Neural progenitor cell (in vitro differentiated cells): ENCODE measurements at regions not wholly inside any gene's neighbourhood (a gene's known extent, or its start where the extent isn't known, plus 50 kb on each side); places are given as distances from the start of the nearest gene placed in this dataset.
A peak's percentile ranks its signal among the peaks of the same experiment; 100 is the strongest.

Experiments
- DNase-seq: peaks from one replicate; pipeline ENCODE4 v3.0.0-alpha.2; 2016; ENCODE audit warnings: low spot score
- H2AFZ ChIP-seq: fragments of 200-600 bp; sonication (generic); replicated peaks from 2 replicates; pipeline ENCODE4 v1.6.1; 2016; ENCODE audit warnings: antibody characterized with exemption
- H3F3A ChIP-seq: fragments of 200-600 bp; sonication (generic); 2 replicates; pipeline ENCODE4 v1.6.1; 2016; ENCODE audit warnings: antibody characterized with exemption, low read depth
- H3K27ac ChIP-seq: fragments of 200-600 bp; sonication (generic); 2 replicates; pipeline ENCODE4 v1.5.1; 2016; ENCODE audit warnings: mild to moderate bottlenecking
- H3K27me3 ChIP-seq: fragments of 200-600 bp; sonication (generic); 2 replicates; pipeline ENCODE4 v1.6.1; 2016; ENCODE audit warnings: mild to moderate bottlenecking, moderate library complexity
- H3K36me3 ChIP-seq: fragments of 200-600 bp; sonication (generic); 2 replicates; pipeline ENCODE4 v1.5.1; 2016
- H3K4me1 ChIP-seq: fragments of 200-600 bp; sonication (generic); 2 replicates; pipeline ENCODE4 v1.6.1; 2016; ENCODE audit warnings: mixed run types
- H3K4me2 ChIP-seq: fragments of 200-600 bp; sonication (generic); 2 replicates; pipeline ENCODE4 v1.6.1; 2016
- H3K4me3 ChIP-seq: fragments of 200-600 bp; sonication (generic); 2 replicates; pipeline ENCODE4 v1.5.1; 2016
- H3K79me2 ChIP-seq: fragments of 200-600 bp; sonication (generic); 2 replicates; pipeline ENCODE4 v1.6.1; 2016; ENCODE audit warnings: low read depth
- H3K9ac ChIP-seq: fragments of 200-600 bp; sonication (generic); 2 replicates; pipeline ENCODE4 v1.6.1; 2016
- H3K9me3 ChIP-seq: fragments of 200-600 bp; sonication (generic); 2 replicates; pipeline ENCODE4 v1.5.1; 2016; ENCODE audit warnings: low read depth
- H4K20me1 ChIP-seq: fragments of 200-600 bp; sonication (generic); 2 replicates; pipeline ENCODE4 v1.6.1; 2016; ENCODE audit warnings: low read depth
- H3K27ac Mint-ChIP-seq: 3 replicates; pipeline ENCODE4 v1.8.0; 2021; ENCODE audit warnings: mixed read lengths
- H3K27me3 Mint-ChIP-seq: 2 replicates; pipeline ENCODE4 v1.8.0; 2022; ENCODE audit warnings: low read depth, mild to moderate bottlenecking, inconsistent platforms, moderate library complexity, mixed read lengths; ENCODE audit not compliant: insufficient read depth
- H3K36me3 Mint-ChIP-seq: 3 replicates; pipeline ENCODE4 v1.8.0; 2021; ENCODE audit warnings: mixed read lengths
- H3K4me1 Mint-ChIP-seq: 3 replicates; pipeline ENCODE4 v1.8.0; 2021; ENCODE audit warnings: mixed read lengths
- H3K4me3 Mint-ChIP-seq: 3 replicates; pipeline ENCODE4 v1.8.0; 2021; ENCODE audit warnings: mild to moderate bottlenecking, moderate library complexity, mixed read lengths
- H3K9me3 Mint-ChIP-seq: 3 replicates; pipeline ENCODE4 v1.8.0; 2020; ENCODE audit warnings: mixed read lengths
- EZH2 ChIP-seq: fragments of 200-600 bp; sonication (generic); IDR thresholded peaks from 2 replicates; pipeline ENCODE4 v1.6.1; 2017; ENCODE audit warnings: antibody characterized with exemption, mild to moderate bottlenecking, moderate library complexity
- EZH2phosphoT487 ChIP-seq: fragments of 200-600 bp; sonication (generic); IDR thresholded peaks from 2 replicates; pipeline ENCODE4 v1.6.1; 2017; ENCODE audit warnings: antibody characterized with exemption
- TF ChIP-seq, protein P1 (sequence below): fragments of 200-600 bp; sonication (generic); IDR thresholded peaks from 2 replicates; pipeline ENCODE4 v1.5.1; 2017; ENCODE audit warnings: antibody characterized with exemption, mild to moderate bottlenecking

DNA sequence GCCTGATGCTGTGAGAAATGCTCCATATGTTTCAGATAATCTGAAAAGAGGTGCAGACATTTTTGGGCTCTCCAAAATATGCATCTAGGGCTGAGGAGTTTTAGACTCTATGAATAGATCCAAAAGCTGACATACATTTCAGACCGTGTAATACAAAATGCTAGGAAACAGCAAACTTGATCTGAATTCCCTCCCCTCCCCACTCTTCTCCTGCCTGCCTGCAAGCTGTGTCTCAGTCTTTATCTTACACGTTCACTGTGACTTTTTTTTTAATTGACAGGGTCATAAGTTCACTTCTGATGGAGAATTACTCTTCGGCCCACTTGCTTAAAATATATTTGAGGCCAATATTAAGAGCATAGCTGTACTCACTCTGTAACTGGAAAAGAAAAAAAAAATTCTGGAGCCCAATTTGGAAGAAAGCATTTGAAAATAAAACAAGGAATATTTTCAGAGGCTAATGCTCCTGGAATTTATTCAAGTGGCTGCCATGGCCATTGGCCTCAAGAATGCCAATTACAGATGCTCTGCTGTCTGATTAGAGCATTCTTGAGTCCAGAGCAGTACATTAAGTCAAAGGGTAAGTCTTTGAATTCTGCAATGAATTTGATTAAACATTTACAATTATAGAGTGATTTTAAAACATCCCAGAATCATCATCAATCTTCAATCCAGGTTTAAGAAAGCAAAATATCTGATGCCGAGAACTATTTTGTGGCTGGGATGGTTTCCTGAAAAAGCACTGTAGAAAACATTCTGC lies 146.2 kb upstream of the SEMA6D start:
- peaks cover 8% of the 10 kb centered on the region for H3K27me3 Mint-ChIP-seq
- peaks cover 12% of the 10 kb centered on the region for H3K4me1 Mint-ChIP-seq
- H3K4me3 ChIP-seq = no peak overlapping the region
- H3K27me3 ChIP-seq = no peaks in the 10 kb centered on the region
- H3K27ac ChIP-seq = no peak overlapping the region
- no peaks in the 10 kb centered on the region for H3K79me2 ChIP-seq
- H3K4me3 Mint-ChIP-seq = no peak overlapping the region
- no peaks in the 10 kb centered on the region for H4K20me1 ChIP-seq
- H3F3A ChIP-seq = no peaks in the 10 kb centered on the region
- H3K4me2 ChIP-seq = peak overlapping the region; percentile 1
- H3K9me3 Mint-ChIP-seq = no peaks in the 10 kb centered on the region
- H3K36me3 Mint-ChIP-seq = no peaks in the 10 kb centered on the region
- DNase-seq = no peak
- H3K36me3 ChIP-seq = no peaks in the 10 kb centered on the region
- no peak overlapping the region for H2AFZ ChIP-seq
- H3K4me1 ChIP-seq = peaks cover 14% of the 10 kb centered on the region
- H3K27ac Mint-ChIP-seq = peak overlapping the region; percentile 35
- H3K9ac ChIP-seq = no peak overlapping the region
- H3K9me3 ChIP-seq = no peaks in the 10 kb centered on the region
- TF ChIP-seq EZH2 (no peak), EZH2phosphoT487 (no peak)
- TF ChIP-seq, protein P1, sequence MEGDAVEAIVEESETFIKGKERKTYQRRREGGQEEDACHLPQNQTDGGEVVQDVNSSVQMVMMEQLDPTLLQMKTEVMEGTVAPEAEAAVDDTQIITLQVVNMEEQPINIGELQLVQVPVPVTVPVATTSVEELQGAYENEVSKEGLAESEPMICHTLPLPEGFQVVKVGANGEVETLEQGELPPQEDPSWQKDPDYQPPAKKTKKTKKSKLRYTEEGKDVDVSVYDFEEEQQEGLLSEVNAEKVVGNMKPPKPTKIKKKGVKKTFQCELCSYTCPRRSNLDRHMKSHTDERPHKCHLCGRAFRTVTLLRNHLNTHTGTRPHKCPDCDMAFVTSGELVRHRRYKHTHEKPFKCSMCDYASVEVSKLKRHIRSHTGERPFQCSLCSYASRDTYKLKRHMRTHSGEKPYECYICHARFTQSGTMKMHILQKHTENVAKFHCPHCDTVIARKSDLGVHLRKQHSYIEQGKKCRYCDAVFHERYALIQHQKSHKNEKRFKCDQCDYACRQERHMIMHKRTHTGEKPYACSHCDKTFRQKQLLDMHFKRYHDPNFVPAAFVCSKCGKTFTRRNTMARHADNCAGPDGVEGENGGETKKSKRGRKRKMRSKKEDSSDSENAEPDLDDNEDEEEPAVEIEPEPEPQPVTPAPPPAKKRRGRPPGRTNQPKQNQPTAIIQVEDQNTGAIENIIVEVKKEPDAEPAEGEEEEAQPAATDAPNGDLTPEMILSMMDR = no peak

DNA sequence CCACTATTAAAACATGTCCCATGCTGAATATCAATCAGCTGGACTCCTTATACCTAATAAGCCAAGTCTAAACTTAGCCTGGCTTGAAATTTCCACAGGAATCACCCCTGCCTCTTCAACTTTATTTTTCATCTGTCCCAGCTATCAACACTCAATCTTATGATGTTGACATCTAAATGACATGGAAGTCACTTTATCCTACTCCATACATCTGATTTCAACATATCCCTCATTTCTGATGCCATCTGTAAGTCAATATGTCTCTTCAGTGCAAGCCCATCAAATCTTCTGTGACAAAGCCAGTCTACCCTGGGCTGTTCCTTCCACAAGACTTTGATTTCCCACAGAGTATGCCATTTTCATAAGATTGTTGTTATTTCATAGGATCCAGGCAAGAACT lies 143.6 kb upstream of the SEMA6D start:
- no peaks in the 10 kb centered on the region for H3K9me3 Mint-ChIP-seq
- no peaks in the 10 kb centered on the region for H3K36me3 Mint-ChIP-seq
- H3K27ac Mint-ChIP-seq = no peak overlapping the region
- Histone ChIP-seq H3K9me3 (no peaks in the 10 kb centered on the region), H3K27me3 (no peaks in the 10 kb centered on the region), H3K4me3 (no peak overlapping the region), H4K20me1 (no peaks in the 10 kb centered on the region), H3K4me1 (peaks cover 29% of the 10 kb centered on the region), H3K27ac (no peak overlapping the region), H3K36me3 (no peaks in the 10 kb centered on the region), H3K79me2 (no peaks in the 10 kb centered on the region), H2AFZ (no peak overlapping the region), H3K4me2 (no peak overlapping the region), H3K9ac (no peak overlapping the region), H3F3A (no peaks in the 10 kb centered on the region)
- TF ChIP-seq EZH2phosphoT487 (no peak), EZH2 (no peak)
- TF ChIP-seq, protein P1 = no peak
- H3K4me3 Mint-ChIP-seq = no peak overlapping the region
- DNase-seq = no peak
- H3K27me3 Mint-ChIP-seq = peaks cover 8% of the 10 kb centered on the region
- peaks cover 27% of the 10 kb centered on the region for H3K4me1 Mint-ChIP-seq

DNA sequence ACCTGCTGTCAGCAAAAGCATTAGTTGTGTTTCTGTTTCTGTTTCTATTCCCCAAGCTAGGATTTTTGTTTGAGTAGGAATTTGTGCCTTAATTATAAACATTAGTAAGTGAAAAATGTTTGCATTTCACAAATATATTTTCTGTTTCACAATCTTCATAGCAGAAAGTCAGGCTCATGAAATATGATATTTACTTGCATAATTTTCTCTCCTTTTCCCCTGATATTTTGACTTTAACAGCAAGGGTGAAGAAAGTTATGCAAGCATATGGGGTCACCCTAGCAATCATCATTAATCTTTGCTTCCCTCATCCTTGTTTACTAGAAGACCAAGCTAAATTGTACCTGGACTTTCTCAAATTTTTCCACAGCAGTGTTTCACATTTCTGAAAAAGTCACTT lies 140.3 kb upstream of the SEMA6D start:
- Histone ChIP-seq H3F3A (no peaks in the 10 kb centered on the region), H3K9me3 (no peaks in the 10 kb centered on the region), H3K4me1 (peaks cover 17% of the 10 kb centered on the region), H4K20me1 (no peaks in the 10 kb centered on the region), H3K4me3 (no peak overlapping the region), H3K27me3 (no peaks in the 10 kb centered on the region), H3K9ac (no peak overlapping the region), H3K79me2 (no peaks in the 10 kb centered on the region), H3K27ac (no peak overlapping the region), H2AFZ (no peak overlapping the region), H3K36me3 (no peaks in the 10 kb centered on the region), H3K4me2 (no peak overlapping the region)
- TF ChIP-seq EZH2phosphoT487 (no peak), EZH2 (no peak)
- TF ChIP-seq, protein P1 = no peak
- Mint-ChIP-seq H3K36me3 (no peaks in the 10 kb centered on the region), H3K4me1 (peaks cover 20% of the 10 kb centered on the region), H3K27me3 (peaks cover 3% of the 10 kb centered on the region), H3K9me3 (no peaks in the 10 kb centered on the region), H3K27ac (no peak overlapping the region), H3K4me3 (no peak overlapping the region)
- DNase-seq = no peak
